WTC11 (cell line): ENCODE measurements at regions not wholly inside any gene's neighbourhood (a gene's known extent, or its start where the extent isn't known, plus 50 kb on each side); places are given as distances from the start of the nearest gene placed in this dataset.
A peak's percentile ranks its signal among the peaks of the same experiment; 100 is the strongest.

Experiments used
- ATAC-seq: fragments of 200-7000 bp; cut with Tn5 transposase; 2 replicates; pipeline ENCODE4 v1.10.0; 2021; ENCODE audit warnings: mild to moderate bottlenecking, moderate library complexity
- CTCF ChIA-PET: fragments of 300-600 bp; sonication (Branson Sonifier 250); formaldehyde crosslinking; loops from one replicate; lab custom pipeline; 2021; ENCODE audit warnings: antibody characterized with exemption; lab: Charles Lee
- POLR2A ChIA-PET: fragments of 350-600 bp; sonication (Branson Sonifier 250); formaldehyde crosslinking; loops from one replicate; lab custom pipeline; 2021; ENCODE audit warnings: antibody characterized with exemption; lab: Charles Lee
- DNase-seq: peaks from one replicate; pipeline ENCODE4 v3.0.0; 2021; ENCODE audit warnings: low spot score
- H3K27ac Mint-ChIP-seq: 2 replicates; pipeline ENCODE4 v1.8.0; 2021; ENCODE audit warnings: mixed read lengths
- H3K27me3 Mint-ChIP-seq: 2 replicates; pipeline ENCODE4 v1.8.0; 2021; ENCODE audit warnings: low read depth, mild to moderate bottlenecking, moderate library complexity, mixed read lengths
- H3K36me3 Mint-ChIP-seq: 2 replicates; pipeline ENCODE4 v1.8.0; 2021; ENCODE audit warnings: mixed read lengths
- H3K4me1 Mint-ChIP-seq: 2 replicates; pipeline ENCODE4 v1.8.0; 2022; ENCODE audit warnings: mixed read lengths
- H3K4me3 Mint-ChIP-seq: 2 replicates; pipeline ENCODE4 v1.8.0; 2021; ENCODE audit warnings: mild to moderate bottlenecking, moderate library complexity, mixed read lengths
- H3K9me3 Mint-ChIP-seq: 2 replicates; pipeline ENCODE4 v1.8.0; 2021; ENCODE audit warnings: mixed read lengths
- AR ChIP-seq: fragments of 250-450 bp; sonication (Bioruptor Pico); IDR thresholded peaks from 2 replicates; pipeline ENCODE4 v1.9.0; 2021; ENCODE audit warnings: mild to moderate bottlenecking
- ATF1 ChIP-seq: sonication (generic); formaldehyde crosslinking; IDR thresholded peaks from 2 replicates; pipeline ENCODE4 v1.8.1; 2023; ENCODE audit warnings: mild to moderate bottlenecking, moderate library complexity, missing genetic modification reagents
- ATF3 ChIP-seq: sonication (generic); formaldehyde crosslinking; conservative IDR thresholded peaks from 2 replicates; pipeline ENCODE4 v1.8.1; 2022; ENCODE audit warnings: mild to moderate bottlenecking, missing genetic modification reagents
- ATF6 ChIP-seq: sonication (generic); formaldehyde crosslinking; IDR thresholded peaks from 2 replicates; pipeline ENCODE4 v1.8.1; 2023; ENCODE audit warnings: mild to moderate bottlenecking, missing genetic modification reagents
- CBFB ChIP-seq: sonication (generic); formaldehyde crosslinking; IDR thresholded peaks from 2 replicates; pipeline ENCODE4 v1.8.1; 2022; ENCODE audit warnings: mild to moderate bottlenecking, low read depth, missing genetic modification reagents
- ELF4 ChIP-seq: sonication (generic); formaldehyde crosslinking; IDR thresholded peaks from 2 replicates; pipeline ENCODE4 v1.8.1; 2022; ENCODE audit warnings: low read depth, mild to moderate bottlenecking, moderate library complexity, missing genetic modification reagents
- ESRRA ChIP-seq: sonication (generic); formaldehyde crosslinking; IDR thresholded peaks from 2 replicates; pipeline ENCODE4 v1.8.1; 2022; ENCODE audit warnings: mild to moderate bottlenecking, missing genetic modification reagents, borderline replicate concordance
- KAT7 ChIP-seq: sonication (generic); formaldehyde crosslinking; IDR thresholded peaks from 2 replicates; pipeline ENCODE4 v1.8.1; 2023; ENCODE audit warnings: missing genetic modification reagents, mild to moderate bottlenecking, borderline replicate concordance
- MXD4 ChIP-seq: fragments of 250-450 bp; sonication (Bioruptor Pico); IDR thresholded peaks from 2 replicates; pipeline ENCODE4 v1.8.0; 2021; ENCODE audit warnings: mild to moderate bottlenecking, moderate library complexity, borderline replicate concordance
- NFYB ChIP-seq: sonication (generic); formaldehyde crosslinking; conservative IDR thresholded peaks from 2 replicates; pipeline ENCODE4 v1.8.0; 2022; ENCODE audit warnings: low read depth, missing genetic modification reagents
- NR3C1 ChIP-seq: sonication (generic); formaldehyde crosslinking; conservative IDR thresholded peaks from 2 replicates; pipeline ENCODE4 v1.8.1; 2023; ENCODE audit warnings: low read depth, mild to moderate bottlenecking, missing genetic modification reagents
- OVOL2 ChIP-seq: fragments of 250-450 bp; sonication (Bioruptor Pico); IDR thresholded peaks from 2 replicates; pipeline ENCODE4 v1.9.0; 2021; ENCODE audit warnings: mild to moderate bottlenecking, borderline replicate concordance
- RORB ChIP-seq: fragments of 250-450 bp; sonication (Bioruptor Pico); IDR thresholded peaks from 2 replicates; pipeline ENCODE4 v1.9.0; 2021; ENCODE audit warnings: mild to moderate bottlenecking
- SMAD3 ChIP-seq: sonication (generic); formaldehyde crosslinking; IDR thresholded peaks from 2 replicates; pipeline ENCODE4 v1.8.0; 2022; ENCODE audit warnings: missing genetic modification reagents, mild to moderate bottlenecking, borderline replicate concordance
- SMAD4 ChIP-seq: sonication (generic); formaldehyde crosslinking; IDR thresholded peaks from 2 replicates; pipeline ENCODE4 v1.8.0; 2022; ENCODE audit warnings: mild to moderate bottlenecking, missing genetic modification reagents
- SOX15 ChIP-seq: fragments of 250-450 bp; sonication (Bioruptor Pico); IDR thresholded peaks from 2 replicates; pipeline ENCODE4 v1.9.0; 2021; ENCODE audit warnings: mild to moderate bottlenecking
- TCF7 ChIP-seq: sonication (generic); formaldehyde crosslinking; IDR thresholded peaks from 2 replicates; pipeline ENCODE4 v1.8.0; 2022; ENCODE audit warnings: mild to moderate bottlenecking, low read depth, missing genetic modification reagents, moderate library complexity
- ZNF232 ChIP-seq: sonication (generic); formaldehyde crosslinking; IDR thresholded peaks from 2 replicates; pipeline ENCODE4 v1.8.0; 2022; ENCODE audit warnings: mild to moderate bottlenecking, missing genetic modification reagents
- TF ChIP-seq, protein P1 (sequence below): fragments of 250-450 bp; sonication (Bioruptor Pico); conservative IDR thresholded peaks from 2 replicates; pipeline ENCODE4 v1.9.0; 2021; ENCODE audit warnings: mild to moderate bottlenecking
- TF ChIP-seq, protein P2 (sequence below): sonication (generic); formaldehyde crosslinking; IDR thresholded peaks from 2 replicates; pipeline ENCODE4 v1.8.1; 2023; ENCODE audit warnings: mild to moderate bottlenecking, missing genetic modification reagents
- TF ChIP-seq, protein P3 (sequence below): sonication (generic); formaldehyde crosslinking; IDR thresholded peaks from 2 replicates; pipeline ENCODE4 v1.8.0; 2022; ENCODE audit warnings: missing genetic modification reagents

DNA sequence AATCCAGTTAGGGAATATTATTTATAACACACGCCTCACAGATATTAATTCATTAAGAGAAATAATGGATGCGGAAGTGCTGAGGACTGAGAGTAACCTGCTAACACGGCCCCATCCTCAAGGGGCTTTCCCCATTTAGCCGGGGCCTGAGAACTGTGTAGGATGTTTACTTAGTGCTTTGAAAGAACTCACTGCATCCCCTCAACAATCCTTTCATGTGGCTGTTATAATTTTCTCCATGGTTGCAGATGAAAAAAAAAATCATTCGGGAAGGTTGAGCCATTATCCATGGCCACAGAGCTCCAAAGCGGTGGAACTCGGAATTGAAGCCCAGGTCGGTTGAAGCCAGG is 98.2 kb downstream of the ING1 start (continued):
- TF ChIP-seq ATF6 (CRISPR knock-in tag) (no peak), NR3C1 (CRISPR knock-in tag) (no peak), SMAD4 (CRISPR knock-in tag) (no peak), NFYB (CRISPR knock-in tag) (no peak), MXD4 (CRISPR knock-in tag) (no peak), SMAD3 (CRISPR knock-in tag) (no peak), KAT7 (CRISPR knock-in tag) (no peak), TCF7 (no peak), ZNF232 (CRISPR knock-in tag) (no peak)
- TF ChIP-seq, protein P1, sequence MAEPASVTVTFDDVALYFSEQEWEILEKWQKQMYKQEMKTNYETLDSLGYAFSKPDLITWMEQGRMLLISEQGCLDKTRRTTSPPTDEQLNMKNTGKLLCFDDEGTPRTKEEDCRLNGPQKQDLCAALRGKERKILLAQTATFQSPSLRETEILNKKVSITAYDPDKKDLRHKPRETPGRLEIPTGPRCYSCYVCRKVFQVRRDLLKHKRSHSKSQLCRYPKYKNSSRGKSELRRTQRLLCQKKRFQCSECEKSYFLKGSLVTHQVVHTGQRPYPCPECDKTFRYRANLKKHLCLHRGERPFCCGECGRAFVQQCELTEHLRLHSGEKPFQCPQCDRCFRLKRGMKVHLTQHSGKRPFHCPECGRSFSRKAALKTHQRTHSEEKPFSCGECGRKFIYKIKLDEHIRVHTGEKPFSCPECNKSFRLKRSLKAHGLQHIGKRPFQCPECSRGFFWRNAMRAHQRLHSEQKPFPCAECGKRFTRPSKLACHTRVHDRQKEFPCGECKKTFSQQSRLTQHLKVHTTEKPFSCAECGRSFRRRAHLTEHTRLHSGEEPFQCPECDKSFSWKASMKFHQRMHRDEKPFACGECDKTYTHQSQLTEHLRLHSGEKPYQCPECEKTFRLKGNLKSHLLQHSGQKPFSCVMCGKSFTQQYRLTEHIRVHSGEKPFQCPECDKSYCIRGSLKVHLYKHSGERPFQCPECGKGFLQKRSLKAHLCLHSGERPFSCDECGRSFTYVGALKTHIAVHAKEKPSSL (CRISPR knock-in tag) = no peak
- TF ChIP-seq, all 79 proteins: peak for 0

GRCh38 chr13:110812121-110812868 is 98.8 kb downstream of the ING1 start:
- peaks cover 18% of the 10 kb centered on the region for H3K27me3 Mint-ChIP-seq
- ChIA-PET POLR2A (interaction anchor here (0.9 kb wide), 2 partner anchors 13 to 97 kb away, joined by 3 read pairs; no protein-coding TSS in a partner anchor), CTCF (interaction anchor here (0.9 to 1.4 kb wide), 7 partner anchors 11 to 168 kb away, joined by 3 to 8 read pairs (median 3); no protein-coding TSS in a partner anchor)
- H3K9me3 Mint-ChIP-seq = no peaks in the 10 kb centered on the region
- H3K36me3 Mint-ChIP-seq = no peaks in the 10 kb centered on the region
- H3K27ac Mint-ChIP-seq = no peak overlapping the region
- H3K4me1 Mint-ChIP-seq = peaks cover 60% of the 10 kb centered on the region
- DNase-seq (peak; percentile 57), ATAC-seq (peak; percentile 78)
- H3K4me3 Mint-ChIP-seq = peak overlapping the region; percentile 57
- no peak for TF ChIP-seq AR (CRISPR knock-in tag)
- no peak for TF ChIP-seq OVOL2 (CRISPR knock-in tag)
- no peak for TF ChIP-seq SOX15 (CRISPR knock-in tag)
- TF ChIP-seq, protein P2, sequence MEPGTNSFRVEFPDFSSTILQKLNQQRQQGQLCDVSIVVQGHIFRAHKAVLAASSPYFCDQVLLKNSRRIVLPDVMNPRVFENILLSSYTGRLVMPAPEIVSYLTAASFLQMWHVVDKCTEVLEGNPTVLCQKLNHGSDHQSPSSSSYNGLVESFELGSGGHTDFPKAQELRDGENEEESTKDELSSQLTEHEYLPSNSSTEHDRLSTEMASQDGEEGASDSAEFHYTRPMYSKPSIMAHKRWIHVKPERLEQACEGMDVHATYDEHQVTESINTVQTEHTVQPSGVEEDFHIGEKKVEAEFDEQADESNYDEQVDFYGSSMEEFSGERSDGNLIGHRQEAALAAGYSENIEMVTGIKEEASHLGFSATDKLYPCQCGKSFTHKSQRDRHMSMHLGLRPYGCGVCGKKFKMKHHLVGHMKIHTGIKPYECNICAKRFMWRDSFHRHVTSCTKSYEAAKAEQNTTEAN (CRISPR knock-in tag) = no peak
- TF ChIP-seq, protein P3, sequence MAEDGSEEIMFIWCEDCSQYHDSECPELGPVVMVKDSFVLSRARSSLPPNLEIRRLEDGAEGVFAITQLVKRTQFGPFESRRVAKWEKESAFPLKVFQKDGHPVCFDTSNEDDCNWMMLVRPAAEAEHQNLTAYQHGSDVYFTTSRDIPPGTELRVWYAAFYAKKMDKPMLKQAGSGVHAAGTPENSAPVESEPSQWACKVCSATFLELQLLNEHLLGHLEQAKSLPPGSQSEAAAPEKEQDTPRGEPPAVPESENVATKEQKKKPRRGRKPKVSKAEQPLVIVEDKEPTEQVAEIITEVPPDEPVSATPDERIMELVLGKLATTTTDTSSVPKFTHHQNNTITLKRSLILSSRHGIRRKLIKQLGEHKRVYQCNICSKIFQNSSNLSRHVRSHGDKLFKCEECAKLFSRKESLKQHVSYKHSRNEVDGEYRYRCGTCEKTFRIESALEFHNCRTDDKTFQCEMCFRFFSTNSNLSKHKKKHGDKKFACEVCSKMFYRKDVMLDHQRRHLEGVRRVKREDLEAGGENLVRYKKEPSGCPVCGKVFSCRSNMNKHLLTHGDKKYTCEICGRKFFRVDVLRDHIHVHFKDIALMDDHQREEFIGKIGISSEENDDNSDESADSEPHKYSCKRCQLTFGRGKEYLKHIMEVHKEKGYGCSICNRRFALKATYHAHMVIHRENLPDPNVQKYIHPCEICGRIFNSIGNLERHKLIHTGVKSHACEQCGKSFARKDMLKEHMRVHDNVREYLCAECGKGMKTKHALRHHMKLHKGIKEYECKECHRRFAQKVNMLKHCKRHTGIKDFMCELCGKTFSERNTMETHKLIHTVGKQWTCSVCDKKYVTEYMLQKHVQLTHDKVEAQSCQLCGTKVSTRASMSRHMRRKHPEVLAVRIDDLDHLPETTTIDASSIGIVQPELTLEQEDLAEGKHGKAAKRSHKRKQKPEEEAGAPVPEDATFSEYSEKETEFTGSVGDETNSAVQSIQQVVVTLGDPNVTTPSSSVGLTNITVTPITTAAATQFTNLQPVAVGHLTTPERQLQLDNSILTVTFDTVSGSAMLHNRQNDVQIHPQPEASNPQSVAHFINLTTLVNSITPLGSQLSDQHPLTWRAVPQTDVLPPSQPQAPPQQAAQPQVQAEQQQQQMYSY = no peak
- TF ChIP-seq ATF3 (CRISPR knock-in tag) = no peak
- no peak for TF ChIP-seq ATF1 (CRISPR knock-in tag)
- no peak for TF ChIP-seq TCF7
- no peak for TF ChIP-seq ELF4 (CRISPR knock-in tag)
- TF ChIP-seq RORB = no peak
- no peak for TF ChIP-seq CBFB (CRISPR knock-in tag)
- no peak for TF ChIP-seq ESRRA (CRISPR knock-in tag)
